Endothelial cell of umbilical vein (primary cell): ENCODE measurements at regions not wholly inside any gene's neighbourhood (a gene's known extent, or its start where the extent isn't known, plus 50 kb on each side); places are given as distances from the start of the nearest gene placed in this dataset.

ENCODE experiments used
- BruUV-seq: library from RNA; stranded (reverse); fragments of 400-500 nt; replicated peaks from 2 replicates; lab custom pipeline; 2021; lab: Mats Ljungman, UMichigan
- CTCF ChIA-PET: fragments of 300-600, 350-600 bp; sonication (Branson Sonifier 250); formaldehyde crosslinking; loops from one replicate; lab custom pipeline; 2021; ENCODE audit warnings: antibody characterized with exemption, inconsistent platforms; lab: Charles Lee
- POLR2A ChIA-PET: fragments of 300-600, 350-600 bp; sonication (Branson Sonifier 250); formaldehyde crosslinking; loops from one replicate; lab custom pipeline; 2021; ENCODE audit warnings: antibody characterized with exemption, inconsistent platforms; lab: Charles Lee
- DNase-seq: peaks from one replicate; pipeline ENCODE4 v3.0.0-alpha.2; 2011; ENCODE audit warnings: low read depth, low spot score
- FAIRE-seq: peaks from 2 replicates; lab custom pipeline; 2011; peaks lifted over from hg19 to GRCh38; lab: Jason Lieb, UNC
- H2AFZ ChIP-seq: 2 replicates; pipeline ENCODE4 v1.6.0; 2012; ENCODE audit warnings: low read depth, low read length, control low read depth, inconsistent platforms
- H3K27ac ChIP-seq: 2 replicates; pipeline ENCODE4 v1.5.1; 2011; ENCODE audit warnings: low read depth, mild to moderate bottlenecking, control low read depth, low read length, moderate library complexity; ENCODE audit not compliant: insufficient read depth
- H3K27me3 ChIP-seq, 2 experiments: 2 replicates each; pipeline versions ENCODE4 v1.6.0 to v1.6.1; 2011; ENCODE audit warnings: low read length in 2 of 2, mixed read lengths in 1 of 2; ENCODE audit not compliant: control insufficient read depth in 2 of 2, insufficient read depth in 2 of 2
- H3K36me3 ChIP-seq, 2 experiments: 2 replicates in 1 of 2; 3 replicates in 1 of 2; pipeline ENCODE4 v1.5.1; 2011; ENCODE audit warnings: low read length in 2 of 2, mild to moderate bottlenecking in 1 of 2, moderate library complexity in 1 of 2; ENCODE audit not compliant: control insufficient read depth in 2 of 2, insufficient read depth in 2 of 2; ENCODE audit errors: extremely low read depth in 1 of 2
- H3K4me1 ChIP-seq: 3 replicates; pipeline ENCODE4 v1.5.1; 2011; ENCODE audit warnings: mild to moderate bottlenecking, low read length; ENCODE audit not compliant: control insufficient read depth, insufficient read depth; ENCODE audit errors: extremely low read depth
- H3K4me2 ChIP-seq: 2 replicates; pipeline ENCODE4 v1.6.1; 2011; ENCODE audit warnings: low read length, control low read depth, mixed read lengths; ENCODE audit not compliant: insufficient read depth
- H3K4me3 ChIP-seq, 3 experiments: fragments of 200-600 bp in 1 of 3; sonication (generic), shearing (Covaris generic) in 1 of 3; replicated peaks in 1 of 3; 2 replicates each; pipeline ENCODE4 v1.5.1; 2011 to 2016; ENCODE audit warnings: control low read depth in 3 of 3, low read length in 3 of 3, mild to moderate bottlenecking in 2 of 3, inconsistent platforms in 1 of 3, low read depth in 1 of 3, moderate library complexity in 1 of 3; ENCODE audit not compliant: insufficient read depth in 1 of 3
- H3K79me2 ChIP-seq: 2 replicates; pipeline ENCODE4 v1.6.0; 2012; ENCODE audit warnings: low read length, inconsistent platforms; ENCODE audit not compliant: control insufficient read depth, insufficient read depth
- H3K9ac ChIP-seq: replicated peaks from 2 replicates; pipeline ENCODE3; 2011; ENCODE audit warnings: low read length, control low read depth; ENCODE audit not compliant: insufficient read depth; ENCODE audit errors: extremely low read depth
- H3K9me1 ChIP-seq: replicated peaks from 3 replicates; pipeline ENCODE4 v1.6.0; 2011; ENCODE audit warnings: mild to moderate bottlenecking, low read length; ENCODE audit not compliant: control insufficient read depth, insufficient read depth; ENCODE audit errors: extremely low read depth
- H3K9me3 ChIP-seq: replicated peaks from 2 replicates; pipeline ENCODE4 v1.5.1; 2012; ENCODE audit warnings: low read length, inconsistent platforms; ENCODE audit not compliant: control insufficient read depth, insufficient read depth
- H4K20me1 ChIP-seq: replicated peaks from 2 replicates; pipeline ENCODE3; 2011; ENCODE audit warnings: mild to moderate bottlenecking, low read length; ENCODE audit not compliant: control insufficient read depth, insufficient read depth; ENCODE audit errors: extremely low read depth
- CTCF ChIP-seq, 2 donors: IDR thresholded peaks; 1 replicate in 1 of 2; 2 replicates in 1 of 2; pipeline ENCODE4 v1.5.1; 2011; ENCODE audit warnings: low read length in 2 of 2, mild to moderate bottlenecking in 2 of 2, moderate library complexity in 2 of 2, control low read depth in 1 of 2, inconsistent platforms in 1 of 2, low read depth in 1 of 2; ENCODE audit not compliant: insufficient read depth in 1 of 2; ENCODE audit errors: extremely low read depth in 1 of 2
- EZH2 ChIP-seq: IDR thresholded peaks from 2 replicates; pipeline ENCODE4 v1.6.1; 2012; ENCODE audit warnings: borderline replicate concordance, low read depth, mild to moderate bottlenecking, moderate library complexity, low read length, inconsistent platforms; ENCODE audit not compliant: severe bottlenecking
- FOS ChIP-seq: IDR thresholded peaks from 2 replicates; pipeline ENCODE4 v1.6.1; 2011; ENCODE audit warnings: mild to moderate bottlenecking, low read length, moderate library complexity, borderline replicate concordance; ENCODE audit not compliant: insufficient read depth
- GATA2 ChIP-seq: IDR thresholded peaks from 2 replicates; pipeline ENCODE4 v1.7.0; 2011; ENCODE audit warnings: low read depth, mild to moderate bottlenecking, moderate library complexity, mixed read lengths, low read length; ENCODE audit not compliant: insufficient read length, insufficient read depth
- JUN ChIP-seq: IDR thresholded peaks from 2 replicates; pipeline ENCODE4 v1.6.1; 2011; ENCODE audit warnings: borderline replicate concordance, low read depth; ENCODE audit not compliant: insufficient read length, insufficient read depth
- MAX ChIP-seq: IDR thresholded peaks from 2 replicates; pipeline ENCODE4 v1.6.1; 2011; ENCODE audit not compliant: insufficient read depth, insufficient read length
- MYC ChIP-seq: IDR thresholded peaks from one replicate; pipeline ENCODE4 v1.6.1; 2011; ENCODE audit warnings: mild to moderate bottlenecking, low read depth, low read length
- POLR2A ChIP-seq: IDR thresholded peaks from 2 replicates; pipeline ENCODE4 v1.6.1; 2012; ENCODE audit warnings: low read depth, mild to moderate bottlenecking, control low read depth, low read length
- POLR2AphosphoS5 ChIP-seq: IDR thresholded peaks from 2 replicates; pipeline ENCODE4 v1.6.1; 2012; ENCODE audit warnings: low read depth, mild to moderate bottlenecking, control low read depth, low read length, moderate library complexity; ENCODE audit not compliant: insufficient read depth
- dilution Hi-C: fragments of 300-500 bp; cut with MboI; formaldehyde crosslinking; loops from one replicate; pipeline ENCODE4 v1.15.0; 2019; ENCODE audit warnings: low sequenced_read_pairs; ENCODE audit not compliant: extremely low pct_ligation_motif_present
- intact Hi-C: fragments of 100-400 bp; cut with micrococcal nuclease; formaldehyde crosslinking; loops from one replicate; pipeline ENCODE4 v1.10.0; 2022

- Histone ChIP-seq H4K20me1 (no peaks in the 10 kb centered on the region), H3K9ac (no peak overlapping the region), H3K4me1 (no peaks in the 10 kb centered on the region), H3K27me3 (no peaks in the 10 kb centered on the region), H3K36me3 (no peaks in the 10 kb centered on the region), H3K79me2 (no peaks in the 10 kb centered on the region), H3K9me1 (no peaks in the 10 kb centered on the region), H3K27ac (no peak overlapping the region), H3K4me2 (no peak overlapping the region), H3K9me3 (no peaks in the 10 kb centered on the region), H3K4me3 (no peak overlapping the region), H2AFZ (no peak overlapping the region)
- CTCF ChIA-PET: no interaction called here
- POLR2A ChIA-PET: no interaction called here
- intact Hi-C loops: no loop called here
- FAIRE-seq (no peak), DNase-seq (no peak)
- BruUV-seq: no TSS peak
- dilution Hi-C loops: no loop called here
- no peak for TF ChIP-seq CTCF (IDR thresholded peaks at IDR 0.05; ENCODE audit: extremely low read depth in 1 of 2, insufficient read depth in 1 of 2, low read depth in 1 of 2, low read length in 2 of 2)
- no peak for TF ChIP-seq EZH2
- no peak for TF ChIP-seq GATA2
- TF ChIP-seq POLR2AphosphoS5: no peak
- TF ChIP-seq JUN: no peak
- TF ChIP-seq MYC: no peak
- no peak for TF ChIP-seq POLR2A
- no peak for TF ChIP-seq FOS
- TF ChIP-seq MAX: no peak
Measured at GRCh38 chr2:180571559-180571958, 408.8 kb upstream of the UBE2E3 start.
